ENCODE measurements at regions not wholly inside any gene's neighbourhood (a gene's known extent, or its start where the extent isn't known, plus 50 kb on each side); places are given as distances from the start of the nearest gene placed in this dataset.

DNA sequence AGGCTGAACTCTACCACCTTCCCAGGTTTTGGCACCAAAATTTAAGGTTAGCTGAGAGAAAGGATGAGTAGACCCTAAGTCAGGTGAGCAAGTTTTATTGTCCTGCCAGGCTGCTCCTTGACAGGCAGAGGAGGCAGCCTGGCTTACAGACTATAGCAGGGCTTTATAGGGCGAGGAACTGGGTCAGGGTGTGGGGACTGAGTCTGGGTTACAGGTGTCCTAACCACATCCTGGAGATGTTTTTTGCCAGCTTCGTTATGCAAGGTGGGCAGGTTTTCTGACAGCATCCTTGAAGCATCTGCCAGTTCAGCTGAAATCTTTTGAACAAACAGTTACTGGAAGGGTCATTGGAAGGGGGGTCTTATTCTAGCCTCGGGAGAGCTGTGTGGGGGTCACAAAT lies 905.7 kb upstream of the SLITRK5 start:
- no peak overlapping the region for H3K27ac ChIP-seq (ENCODE audit: low read depth, low read length)
- no peak for DNase-seq
- H3K4me3 ChIP-seq (ENCODE audit: low read length): no peak overlapping the region
- TF ChIP-seq, protein P1, sequence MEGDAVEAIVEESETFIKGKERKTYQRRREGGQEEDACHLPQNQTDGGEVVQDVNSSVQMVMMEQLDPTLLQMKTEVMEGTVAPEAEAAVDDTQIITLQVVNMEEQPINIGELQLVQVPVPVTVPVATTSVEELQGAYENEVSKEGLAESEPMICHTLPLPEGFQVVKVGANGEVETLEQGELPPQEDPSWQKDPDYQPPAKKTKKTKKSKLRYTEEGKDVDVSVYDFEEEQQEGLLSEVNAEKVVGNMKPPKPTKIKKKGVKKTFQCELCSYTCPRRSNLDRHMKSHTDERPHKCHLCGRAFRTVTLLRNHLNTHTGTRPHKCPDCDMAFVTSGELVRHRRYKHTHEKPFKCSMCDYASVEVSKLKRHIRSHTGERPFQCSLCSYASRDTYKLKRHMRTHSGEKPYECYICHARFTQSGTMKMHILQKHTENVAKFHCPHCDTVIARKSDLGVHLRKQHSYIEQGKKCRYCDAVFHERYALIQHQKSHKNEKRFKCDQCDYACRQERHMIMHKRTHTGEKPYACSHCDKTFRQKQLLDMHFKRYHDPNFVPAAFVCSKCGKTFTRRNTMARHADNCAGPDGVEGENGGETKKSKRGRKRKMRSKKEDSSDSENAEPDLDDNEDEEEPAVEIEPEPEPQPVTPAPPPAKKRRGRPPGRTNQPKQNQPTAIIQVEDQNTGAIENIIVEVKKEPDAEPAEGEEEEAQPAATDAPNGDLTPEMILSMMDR (conservative IDR thresholded peaks at IDR 0.05): no peak
- no peaks in the 10 kb centered on the region for H3K27me3 ChIP-seq (ENCODE audit: control insufficient read depth, insufficient read depth, low read length, poor library complexity, severe bottlenecking)
- H3K9me3 Mint-ChIP-seq: peaks cover 2% of the 10 kb centered on the region
- H3K9me3 ChIP-seq (ENCODE audit: control insufficient read depth, low read length): no peaks in the 10 kb centered on the region
- no peaks in the 10 kb centered on the region for H3K4me1 ChIP-seq (ENCODE audit: control insufficient read depth, insufficient read depth, low read length)
- H3K27ac Mint-ChIP-seq: no peak overlapping the region
- H3K36me3 Mint-ChIP-seq (ENCODE audit: low read depth): no peaks in the 10 kb centered on the region
- no peaks in the 10 kb centered on the region for H3K36me3 ChIP-seq (ENCODE audit: control insufficient read depth, insufficient read depth, low read length)
- no peaks in the 10 kb centered on the region for H3K4me1 Mint-ChIP-seq
- no peak overlapping the region for H3K4me3 Mint-ChIP-seq
- H3K27me3 Mint-ChIP-seq (ENCODE audit: insufficient read depth): no peaks in the 10 kb centered on the region
- 91 to 93% methylated on average over 3 of the region's 3 CpGs for WGBS, 2 experiments (ENCODE audit: insufficient coverage in 1 of 2, insufficient read length in 1 of 2)
- H3K9ac ChIP-seq (ENCODE audit: extremely low read depth, low read length, poor library complexity, severe bottlenecking): no peak overlapping the region

DNA sequence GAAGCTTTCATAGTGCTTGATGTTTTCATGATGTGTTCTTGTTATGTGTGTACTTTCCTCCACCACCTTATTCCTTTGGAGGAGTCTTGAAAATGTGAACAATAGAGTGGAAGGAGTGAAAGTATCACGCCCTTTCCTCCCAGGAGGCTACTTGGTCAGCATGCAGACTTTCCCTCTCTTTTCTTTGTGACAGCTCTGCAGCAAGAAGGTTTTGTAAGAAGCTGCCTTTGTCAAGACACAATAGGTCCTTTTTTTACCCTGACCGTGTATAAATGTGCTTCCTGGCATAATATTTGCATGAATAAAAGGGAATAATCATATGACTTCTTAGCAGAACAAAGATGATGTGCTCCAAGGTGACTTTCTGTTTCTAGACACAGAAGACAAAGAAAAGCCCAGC lies 882.6 kb upstream of the SLITRK5 start:
- Histone ChIP-seq H3K27ac (ENCODE audit: low read depth, low read length) (no peak overlapping the region), H3K9ac (ENCODE audit: extremely low read depth, low read length, poor library complexity, severe bottlenecking) (no peak overlapping the region), H3K4me1 (ENCODE audit: control insufficient read depth, insufficient read depth, low read length) (peaks cover 2% of the 10 kb centered on the region), H3K36me3 (ENCODE audit: control insufficient read depth, insufficient read depth, low read length) (no peaks in the 10 kb centered on the region), H3K9me3 (ENCODE audit: control insufficient read depth, low read length) (peaks cover 10% of the 10 kb centered on the region), H3K27me3 (ENCODE audit: control insufficient read depth, insufficient read depth, low read length, poor library complexity, severe bottlenecking) (no peaks in the 10 kb centered on the region), H3K4me3 (ENCODE audit: low read length) (no peak overlapping the region)
- DNase-seq: no peak
- TF ChIP-seq, protein P1 (conservative IDR thresholded peaks at IDR 0.05): no peak
- H3K9me3 Mint-ChIP-seq: peaks cover 14% of the 10 kb centered on the region
- no peak overlapping the region for H3K27ac Mint-ChIP-seq
- no peaks in the 10 kb centered on the region for H3K36me3 Mint-ChIP-seq (ENCODE audit: low read depth)
- H3K4me3 Mint-ChIP-seq: no peak overlapping the region
- WGBS, 2 experiments (ENCODE audit: insufficient coverage in 1 of 2, insufficient read length in 1 of 2): 43 to 83% methylated on average over 1 to 2 of the region's 2 CpGs
- H3K27me3 Mint-ChIP-seq (ENCODE audit: insufficient read depth): no peaks in the 10 kb centered on the region
- H3K4me1 Mint-ChIP-seq: no peaks in the 10 kb centered on the region

DNA sequence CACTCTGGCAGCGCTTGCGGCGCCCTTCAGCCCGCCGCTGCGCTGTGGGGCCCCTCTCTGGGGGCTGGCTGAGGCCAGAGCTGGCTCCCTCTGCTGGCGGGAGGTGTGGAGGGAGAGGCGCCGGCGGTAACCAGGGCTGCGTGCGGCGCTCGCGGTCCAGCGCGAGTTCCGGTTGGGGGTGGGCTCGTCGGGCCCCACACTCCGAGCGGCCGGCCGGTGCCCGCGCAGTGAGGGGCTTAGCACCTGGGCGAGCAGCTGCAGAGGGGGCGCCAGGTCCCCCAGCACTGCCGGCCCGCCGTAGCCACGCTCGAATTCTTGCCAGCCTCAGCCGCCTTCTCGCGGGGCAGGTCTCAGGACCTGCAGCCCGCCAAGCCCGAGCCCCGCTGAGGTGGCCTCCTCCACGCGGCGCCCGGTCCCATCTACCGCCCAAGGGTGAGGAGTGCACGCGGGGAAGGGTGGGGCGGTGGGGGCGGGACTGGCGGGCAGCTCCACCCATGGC lies 879.0 kb upstream of the SLITRK5 start:
- no peaks in the 10 kb centered on the region for H3K36me3 Mint-ChIP-seq (ENCODE audit: low read depth)
- H3K27me3 Mint-ChIP-seq (ENCODE audit: insufficient read depth): no peaks in the 10 kb centered on the region
- WGBS, 2 experiments (ENCODE audit: insufficient coverage in 1 of 2, insufficient read length in 1 of 2): 92 to 97% methylated on average over 19 to 49 of the region's 49 CpGs

More for the DNA sequence above, 879.0 kb upstream of the SLITRK5 start:
- Mint-ChIP-seq H3K27ac (no peak overlapping the region), H3K9me3 (peaks cover 14% of the 10 kb centered on the region), H3K4me1 (no peaks in the 10 kb centered on the region), H3K4me3 (peak overlapping the region; percentile 41)
- peaks cover 8% of the 10 kb centered on the region for H3K9me3 ChIP-seq (ENCODE audit: control insufficient read depth, low read length)
- no peak overlapping the region for H3K4me3 ChIP-seq (ENCODE audit: low read length)
- TF ChIP-seq, protein P1 (conservative IDR thresholded peaks at IDR 0.05): peak; percentile 65
- no peak for DNase-seq
- H3K27me3 ChIP-seq (ENCODE audit: control insufficient read depth, insufficient read depth, low read length, poor library complexity, severe bottlenecking): no peaks in the 10 kb centered on the region
- no peak overlapping the region for H3K27ac ChIP-seq (ENCODE audit: low read depth, low read length)
- H3K4me1 ChIP-seq (ENCODE audit: control insufficient read depth, insufficient read depth, low read length): peaks cover 2% of the 10 kb centered on the region
- no peaks in the 10 kb centered on the region for H3K36me3 ChIP-seq (ENCODE audit: control insufficient read depth, insufficient read depth, low read length)
- H3K9ac ChIP-seq (ENCODE audit: extremely low read depth, low read length, poor library complexity, severe bottlenecking): no peak overlapping the region

Measured in endodermal cell (in vitro differentiated cells).